GM12878 (cell line): ENCODE measurements at regions not wholly inside any gene's neighbourhood (a gene's known extent, or its start where the extent isn't known, plus 50 kb on each side); places are given as distances from the start of the nearest gene placed in this dataset.

Experiments
- ATAC-seq: fragments of 200-7000 bp; cut with Tn5 transposase; 3 replicates; pipeline ENCODE4 v1.9.1; 2020; ENCODE audit warnings: mild to moderate bottlenecking, moderate library complexity
- BruUV-seq: library from RNA; stranded (reverse); fragments of 400-500 nt; replicated peaks from 2 replicates; lab custom pipeline; 2021; lab: Mats Ljungman, UMichigan
- CTCF ChIA-PET: fragments of 300-600 bp; sonication (Branson Sonifier 250); formaldehyde crosslinking; extraction: SDS; loops from one replicate; lab custom pipeline; 2021; ENCODE audit warnings: inconsistent platforms; lab: Yijun Ruan, JAX
- POLR2A ChIA-PET: fragments of 350-600 bp; formaldehyde crosslinking; extraction: SDS; loops from one replicate; lab custom pipeline; 2021; ENCODE audit warnings: inconsistent platforms; lab: Charles Lee
- RAD21 ChIA-PET: fragments of 300-600 bp; sonication (Branson Sonifier 250); formaldehyde crosslinking; loops from one replicate; lab custom pipeline; 2023; ENCODE audit warnings: antibody characterized with exemption; ENCODE audit not compliant: unreplicated experiment; lab: Charles Lee
- SMC1A ChIA-PET: fragments of 300-600 bp; sonication (Branson Sonifier 250); formaldehyde crosslinking; loops from one replicate; lab custom pipeline; 2023; ENCODE audit not compliant: unreplicated experiment, uncharacterized antibody; lab: Charles Lee
- DNase-seq: peaks from one replicate; pipeline ENCODE4 v3.0.0-alpha.2; 2011; ENCODE audit warnings: low read depth, low spot score
- FAIRE-seq: peaks from 3 replicates; lab custom pipeline; 2011; peaks lifted over from hg19 to GRCh38; lab: Jason Lieb, UNC
- H2AFZ ChIP-seq: 2 replicates; pipeline ENCODE4 v1.6.0; 2011; ENCODE audit warnings: low read depth, low read length, control low read depth; ENCODE audit not compliant: control insufficient read depth
- H3K27ac ChIP-seq: 2 replicates; pipeline ENCODE4 v1.5.1; 2011; ENCODE audit warnings: control low read depth; ENCODE audit not compliant: control insufficient read depth, insufficient read depth
- H3K27me3 ChIP-seq, 2 experiments: replicated peaks in 1 of 2; 2 replicates each; pipeline versions ENCODE4 v1.6.0 to v1.6.1; 2011; ENCODE audit warnings: low read length in 1 of 2; ENCODE audit not compliant: control insufficient read depth in 2 of 2, insufficient read depth in 2 of 2
- H3K36me3 ChIP-seq, 2 experiments: 2 replicates each; pipeline ENCODE4 v1.5.1; 2011; ENCODE audit warnings: low read length in 1 of 2; ENCODE audit not compliant: control insufficient read depth in 2 of 2, insufficient read depth in 2 of 2
- H3K4me1 ChIP-seq: 2 replicates; pipeline ENCODE4 v1.6.1; 2011; ENCODE audit warnings: mild to moderate bottlenecking, low read length, moderate library complexity, mixed read lengths; ENCODE audit not compliant: control insufficient read depth, insufficient read depth
- H3K4me2 ChIP-seq: 2 replicates; pipeline ENCODE4 v1.6.0; 2011; ENCODE audit warnings: control low read depth; ENCODE audit not compliant: control insufficient read depth, insufficient read depth
- H3K4me3 ChIP-seq: fragments of 200-600 bp; sonication (generic); 2 replicates; pipeline ENCODE4 v1.5.1; 2016
- H3K79me2 ChIP-seq: 2 replicates; pipeline ENCODE4 v1.6.0; 2011; ENCODE audit warnings: low read length; ENCODE audit not compliant: control insufficient read depth, insufficient read depth
- H3K9ac ChIP-seq: 2 replicates; pipeline ENCODE4 v1.8.0; 2011; ENCODE audit warnings: low read length, control low read depth, mixed read lengths; ENCODE audit not compliant: control insufficient read depth, insufficient read depth
- H3K9me3 ChIP-seq: replicated peaks from 3 replicates; pipeline ENCODE4 v1.5.1; 2011; ENCODE audit warnings: mild to moderate bottlenecking, low read length; ENCODE audit not compliant: control insufficient read depth, insufficient read depth
- H4K20me1 ChIP-seq: 2 replicates; pipeline ENCODE4 v1.6.0; 2011; ENCODE audit not compliant: control insufficient read depth, insufficient read depth
- MEF2A ChIP-seq: IDR thresholded peaks from 2 replicates; pipeline ENCODE4 v1.6.1; 2011; ENCODE audit warnings: low read depth, mild to moderate bottlenecking, low read length, moderate library complexity; ENCODE audit not compliant: insufficient read depth
- SREBF2 ChIP-seq: IDR thresholded peaks from 2 replicates; pipeline ENCODE4 v1.6.1; 2012; ENCODE audit warnings: mild to moderate bottlenecking, low read length
- TAF1 ChIP-seq: IDR thresholded peaks from 2 replicates; pipeline ENCODE4 v1.6.1; 2011; ENCODE audit warnings: mild to moderate bottlenecking, low read depth, low read length, borderline replicate concordance
- ZBTB33 ChIP-seq: fragments of 450-650 bp; IDR thresholded peaks from 2 replicates; pipeline ENCODE4 v1.6.1; 2017; ENCODE audit warnings: mild to moderate bottlenecking
- ZBTB4 ChIP-seq: fragments of 450-650 bp; formaldehyde crosslinking; IDR thresholded peaks from 2 replicates; pipeline ENCODE4 v1.4.0; 2022; ENCODE audit warnings: mild to moderate bottlenecking, moderate library complexity
- ZNF687 ChIP-seq: fragments of 450-650 bp; IDR thresholded peaks from 2 replicates; pipeline ENCODE4 v1.6.1; 2017; ENCODE audit warnings: mild to moderate bottlenecking, moderate library complexity
- WGBS: methylation state at CpG from one replicate; pipeline ENCODE4 v1.1.6; 2016; ENCODE audit warnings: low lambda C conversion rate; ENCODE audit not compliant: insufficient replicate concordance, insufficient coverage; ENCODE audit errors: missing lambda C conversion rate; 5-methylcytosine and 5-hydroxymethylcytosine counted together
- in situ Hi-C: fragments of 300-500 bp; cut with MboI; formaldehyde crosslinking; loops from 9 replicates; pipeline ENCODE4 v1.14.3; 2018; ENCODE audit warnings: mixed read lengths
- intact Hi-C: fragments of 100-400 bp; cut with micrococcal nuclease; formaldehyde crosslinking; loops from one replicate; pipeline ENCODE4 v1.14.2; 2022; ENCODE audit not compliant: unreplicated experiment

GRCh38 chr2:11051280-11051679 lies 104.0 kb upstream of the SLC66A3 start (continued):
- TF ChIP-seq ZBTB4 (CRISPR knock-in tag) (no peak), ZBTB33 (no peak)

GRCh38 chr2:11053546-11053945 lies 101.7 kb upstream of the SLC66A3 start:
- TF ChIP-seq ZNF687 = no peak
- no peak for TF ChIP-seq SREBF2
- no peak for TF ChIP-seq TAF1
- no peak for TF ChIP-seq MEF2A
- TF ChIP-seq, all 136 proteins: peak for 0
- ChIA-PET POLR2A (no interaction called here), RAD21 (no interaction called here), SMC1A (no interaction called here), CTCF (no interaction called here)
- intact Hi-C loops = no loop called here
- Histone ChIP-seq H4K20me1 (no peaks in the 10 kb centered on the region), H3K27ac (no peak overlapping the region), H3K4me1 (no peaks in the 10 kb centered on the region), H3K79me2 (no peaks in the 10 kb centered on the region), H3K27me3 (peaks cover 2 to 3% of the 10 kb centered on the region in 2 experiments; a peak in 3 of 4 replicates), H3K4me3 (no peak overlapping the region), H2AFZ (no peak overlapping the region), H3K36me3 (no peaks in the 10 kb centered on the region), H3K9ac (no peak overlapping the region), H3K4me2 (no peak overlapping the region), H3K9me3 (no peaks in the 10 kb centered on the region)
- 54% methylated on average over 12 of the region's 12 CpGs for WGBS
- FAIRE-seq = no peak
- BruUV-seq = no TSS peak
- in situ Hi-C loops = no loop called here
- no peak for DNase-seq
- ATAC-seq = no peak
